Testis (tissue), 2 donors: ENCODE measurements at regions not wholly inside any gene's neighbourhood (a gene's known extent, or its start where the extent isn't known, plus 50 kb on each side); places are given as distances from the start of the nearest gene placed in this dataset.

Experiments
- CTCF ChIP-seq, 3 experiments: fragments of 450-650 bp in 2 of 3; fragments of 200-600 bp in 1 of 3; sonication (generic) in 1 of 3; IDR thresholded peaks; one replicate each; pipeline ENCODE4 v1.5.1; 2016 to 2019; ENCODE audit warnings: antibody characterized with exemption in 3 of 3, mild to moderate bottlenecking in 2 of 3, moderate library complexity in 1 of 3
- POLR2A ChIP-seq: fragments of 450-650 bp; IDR thresholded peaks from one replicate; pipeline ENCODE4 v1.6.1; 2017; ENCODE audit warnings: antibody characterized with exemption, mild to moderate bottlenecking, moderate library complexity

DNA sequence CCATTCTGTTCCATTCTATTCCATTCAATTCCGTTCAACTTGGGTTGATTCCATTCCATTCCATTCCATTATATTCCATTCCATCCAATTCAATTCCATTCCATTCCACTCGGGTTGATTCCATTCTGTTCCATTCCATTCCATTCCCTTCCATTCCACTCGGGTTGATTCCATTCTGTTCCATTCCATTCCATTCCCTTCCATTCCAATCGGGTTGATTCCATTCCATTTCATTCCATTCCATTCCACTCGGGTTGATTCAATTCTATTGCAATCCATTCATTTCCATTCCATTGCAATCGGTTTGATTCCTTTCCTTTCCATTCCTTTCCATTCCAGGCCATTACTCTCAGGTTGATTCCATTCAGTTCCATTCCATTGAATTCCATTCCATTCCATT, 1138.4 kb downstream of the RPIA start:
- TF ChIP-seq CTCF (IDR thresholded peaks at IDR 0.05) (no peak), POLR2A (no peak)
